PC-9 (cell line): ENCODE measurements at regions not wholly inside any gene's neighbourhood (a gene's known extent, or its start where the extent isn't known, plus 50 kb on each side); places are given as distances from the start of the nearest gene placed in this dataset.

Experiments
- CTCF ChIP-seq: fragments of 200-600 bp; sonication (generic); conservative IDR thresholded peaks from 2 replicates; pipeline ENCODE4 v1.6.1; 2017; ENCODE audit warnings: mixed run types, antibody characterized with exemption, mild to moderate bottlenecking, moderate library complexity
- EZH2 ChIP-seq: fragments of 200-600 bp; sonication (generic); IDR thresholded peaks from 2 replicates; pipeline ENCODE4 v1.8.0; 2017; ENCODE audit warnings: antibody characterized with exemption, low read depth

GRCh38 chr13:100848304-100848703, 173.7 kb upstream of the TMTC4 start:
- TF ChIP-seq CTCF: no peak
- TF ChIP-seq EZH2: no peak
